ENCODE measurements at regions not wholly inside any gene's neighbourhood (a gene's known extent, or its start where the extent isn't known, plus 50 kb on each side); places are given as distances from the start of the nearest gene placed in this dataset.

DNA sequence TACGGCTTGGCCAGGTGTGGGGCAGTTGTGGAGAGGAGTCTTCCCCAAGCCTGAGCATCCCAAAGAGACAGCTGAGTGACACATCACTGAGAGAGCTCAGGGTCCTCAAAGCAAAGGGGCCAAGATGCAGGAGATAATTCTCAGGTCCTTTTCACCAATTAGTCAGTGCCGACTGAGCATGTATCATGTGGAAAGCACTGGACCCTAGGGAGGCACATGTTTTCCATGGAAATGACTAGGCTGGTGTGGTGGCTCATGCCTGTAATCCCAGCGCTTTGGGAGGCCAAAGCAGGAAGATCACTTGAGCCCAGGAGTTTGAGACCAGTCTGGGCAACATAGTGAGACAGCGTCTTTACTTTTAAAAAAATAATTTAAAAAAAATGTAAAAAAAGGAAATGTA, 67.3 kb upstream of the PRPS1 start:
- no peaks in the 10 kb centered on the region for H3K27me3 Mint-ChIP-seq (ENCODE audit: low read depth)
- TF ChIP-seq, protein P1, sequence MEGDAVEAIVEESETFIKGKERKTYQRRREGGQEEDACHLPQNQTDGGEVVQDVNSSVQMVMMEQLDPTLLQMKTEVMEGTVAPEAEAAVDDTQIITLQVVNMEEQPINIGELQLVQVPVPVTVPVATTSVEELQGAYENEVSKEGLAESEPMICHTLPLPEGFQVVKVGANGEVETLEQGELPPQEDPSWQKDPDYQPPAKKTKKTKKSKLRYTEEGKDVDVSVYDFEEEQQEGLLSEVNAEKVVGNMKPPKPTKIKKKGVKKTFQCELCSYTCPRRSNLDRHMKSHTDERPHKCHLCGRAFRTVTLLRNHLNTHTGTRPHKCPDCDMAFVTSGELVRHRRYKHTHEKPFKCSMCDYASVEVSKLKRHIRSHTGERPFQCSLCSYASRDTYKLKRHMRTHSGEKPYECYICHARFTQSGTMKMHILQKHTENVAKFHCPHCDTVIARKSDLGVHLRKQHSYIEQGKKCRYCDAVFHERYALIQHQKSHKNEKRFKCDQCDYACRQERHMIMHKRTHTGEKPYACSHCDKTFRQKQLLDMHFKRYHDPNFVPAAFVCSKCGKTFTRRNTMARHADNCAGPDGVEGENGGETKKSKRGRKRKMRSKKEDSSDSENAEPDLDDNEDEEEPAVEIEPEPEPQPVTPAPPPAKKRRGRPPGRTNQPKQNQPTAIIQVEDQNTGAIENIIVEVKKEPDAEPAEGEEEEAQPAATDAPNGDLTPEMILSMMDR (IDR thresholded peaks at IDR 0.05; ENCODE audit: unreplicated experiment in 3 of 3): no peak
- no peak overlapping the region for H3K27ac Mint-ChIP-seq
- no peak overlapping the region for H3K4me3 Mint-ChIP-seq
- H3K36me3 Mint-ChIP-seq (ENCODE audit: low read depth): no peaks in the 10 kb centered on the region
- H3K4me1 Mint-ChIP-seq: peaks cover 7% of the 10 kb centered on the region
- peaks cover 3% of the 10 kb centered on the region for H3K9me3 Mint-ChIP-seq

DNA sequence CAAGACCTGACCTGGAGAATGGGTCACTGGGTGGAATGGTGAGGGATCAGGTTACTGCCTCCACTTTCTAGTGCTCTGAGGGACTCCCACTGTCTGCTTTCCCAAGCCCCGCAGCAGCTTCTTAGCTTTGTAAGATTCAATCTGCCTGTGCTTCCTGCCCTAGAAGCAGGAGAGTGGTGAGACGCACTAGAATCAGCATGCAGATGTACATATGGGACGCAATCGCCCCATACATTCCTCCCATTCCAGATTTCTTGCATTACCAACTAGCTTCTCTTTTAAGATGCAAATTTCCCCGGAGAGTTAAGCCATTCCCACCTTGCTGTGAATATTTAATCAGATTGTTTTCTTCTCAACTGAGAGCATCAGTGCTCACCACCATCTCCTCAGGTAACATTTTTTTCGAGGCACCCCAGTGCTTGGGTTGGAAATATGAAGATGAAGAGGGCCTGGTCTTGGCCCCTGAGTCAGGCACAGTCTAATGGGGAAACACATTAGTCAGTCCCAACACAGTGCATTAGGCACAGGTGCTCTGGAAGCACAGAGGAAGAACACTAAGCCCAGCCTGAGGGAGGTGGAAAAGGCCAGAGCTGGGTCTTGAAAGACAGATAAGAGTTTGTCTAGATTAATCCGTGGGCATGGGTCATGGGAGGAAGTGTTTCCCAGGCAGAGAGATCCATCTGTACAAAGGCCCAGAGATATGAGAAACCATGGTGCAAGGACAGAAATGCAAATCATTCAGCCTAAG, 66.7 kb upstream of the PRPS1 start:
- Mint-ChIP-seq H3K27ac (no peak overlapping the region), H3K36me3 (ENCODE audit: low read depth) (no peaks in the 10 kb centered on the region), H3K9me3 (peaks cover 3% of the 10 kb centered on the region), H3K27me3 (ENCODE audit: low read depth) (no peaks in the 10 kb centered on the region), H3K4me1 (peaks cover 12% of the 10 kb centered on the region), H3K4me3 (no peak overlapping the region)
- TF ChIP-seq, protein P1 (IDR thresholded peaks at IDR 0.05; ENCODE audit: unreplicated experiment in 3 of 3): no peak

DNA sequence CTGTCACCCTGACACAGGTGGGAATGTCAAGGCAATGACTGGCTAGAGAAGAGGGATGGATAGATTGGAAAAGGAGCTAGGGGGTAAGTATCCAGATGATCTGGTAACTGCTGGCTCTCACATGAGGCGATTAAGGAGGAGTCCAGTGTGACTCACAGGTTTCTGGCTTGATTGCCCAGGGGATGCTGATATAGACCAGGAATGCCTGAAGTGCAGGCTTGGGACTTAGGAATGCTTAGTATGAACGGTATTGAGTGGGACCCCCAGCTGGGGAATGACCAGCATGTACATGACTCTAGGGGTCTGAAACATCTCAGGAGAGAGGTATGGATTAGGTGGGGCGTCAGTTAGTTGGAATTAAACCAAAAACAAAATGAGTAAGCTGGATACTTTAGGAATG, 65.8 kb upstream of the PRPS1 start:
- Mint-ChIP-seq H3K27ac (no peak overlapping the region), H3K27me3 (ENCODE audit: low read depth) (no peaks in the 10 kb centered on the region), H3K36me3 (ENCODE audit: low read depth) (no peaks in the 10 kb centered on the region), H3K4me3 (no peak overlapping the region), H3K9me3 (peaks cover 3% of the 10 kb centered on the region), H3K4me1 (peaks cover 12% of the 10 kb centered on the region)
- TF ChIP-seq, protein P1 (IDR thresholded peaks at IDR 0.05; ENCODE audit: unreplicated experiment in 3 of 3): no peak

DNA sequence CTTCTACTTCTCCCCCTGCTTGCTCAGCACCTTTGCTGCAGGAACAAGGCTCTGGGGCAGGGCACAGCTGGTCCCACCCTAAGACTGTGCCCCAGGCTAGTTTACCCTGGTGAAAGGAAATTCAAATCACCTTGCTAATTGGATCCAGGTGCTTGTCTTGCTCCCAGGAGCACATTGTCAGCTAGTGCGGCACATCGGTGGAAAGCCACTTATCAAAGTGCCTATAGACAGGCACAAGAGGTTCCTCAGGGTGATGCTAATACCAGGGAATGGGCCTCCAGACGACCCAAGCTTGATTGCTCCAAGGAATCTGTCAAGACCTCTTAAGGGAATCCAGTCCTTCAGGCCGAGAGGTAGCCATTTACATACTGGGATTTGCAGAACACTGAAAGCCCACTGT, 64.5 kb upstream of the PRPS1 start:
- H3K27me3 Mint-ChIP-seq (ENCODE audit: low read depth): no peaks in the 10 kb centered on the region

DNA sequence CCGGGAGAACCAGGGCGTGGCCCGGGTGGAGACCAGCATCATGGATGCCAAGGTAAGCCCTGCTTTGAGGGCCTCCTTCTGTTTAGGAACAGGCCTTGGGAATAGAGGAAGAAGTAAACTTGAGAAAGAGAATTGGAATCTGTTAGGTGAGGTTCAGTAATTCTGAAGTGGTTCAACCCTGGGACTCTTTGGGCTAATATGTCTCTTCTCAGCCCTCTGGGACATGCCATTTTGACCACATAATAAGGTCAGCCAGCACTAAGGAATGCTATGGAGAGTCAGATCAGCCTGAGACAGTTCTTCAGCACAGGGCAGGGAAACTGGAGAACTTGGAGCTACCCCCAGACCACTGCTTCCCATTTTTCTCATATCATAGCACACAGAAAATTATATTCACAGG, 63.3 kb upstream of the PRPS1 start:
- Mint-ChIP-seq H3K9me3 (peaks cover 3% of the 10 kb centered on the region), H3K36me3 (ENCODE audit: low read depth) (no peaks in the 10 kb centered on the region), H3K27ac (no peak overlapping the region), H3K27me3 (ENCODE audit: low read depth) (no peaks in the 10 kb centered on the region), H3K4me1 (peaks cover 12% of the 10 kb centered on the region), H3K4me3 (no peak overlapping the region)
- TF ChIP-seq, protein P1 (IDR thresholded peaks at IDR 0.05; ENCODE audit: unreplicated experiment in 3 of 3): no peak

More for the DNA sequence above, 64.5 kb upstream of the PRPS1 start:
- TF ChIP-seq, protein P1 (IDR thresholded peaks at IDR 0.05; ENCODE audit: unreplicated experiment in 3 of 3): no peak
- Mint-ChIP-seq H3K4me3 (no peak overlapping the region), H3K4me1 (peaks cover 12% of the 10 kb centered on the region), H3K27ac (no peak overlapping the region), H3K36me3 (ENCODE audit: low read depth) (no peaks in the 10 kb centered on the region), H3K9me3 (peaks cover 3% of the 10 kb centered on the region)

Measured in nephron (organoid).